SJCRH30 (cell line): ENCODE measurements at regions not wholly inside any gene's neighbourhood (a gene's known extent, or its start where the extent isn't known, plus 50 kb on each side); places are given as distances from the start of the nearest gene placed in this dataset.
"Not testable (repeated sequence)": the region's sequence is repeated elsewhere in the genome, so short reads cannot be mapped to it uniquely, and the experiment has no call there.

Experiments
- DNase-seq, 2 experiments: peaks; one replicate each; pipeline ENCODE4 v3.0.0-alpha.2; 2015 to 2020
- H3K27ac ChIP-seq: fragments of 250-450 bp; sonication (Bioruptor Pico); 2 replicates; pipeline ENCODE4 v1.5.1; 2020; ENCODE audit warnings: mild to moderate bottlenecking, moderate library complexity
- H3K27me3 ChIP-seq: fragments of 250-450 bp; sonication (Bioruptor Pico); 2 replicates; pipeline ENCODE4 v1.5.1; 2020; ENCODE audit warnings: mild to moderate bottlenecking, moderate library complexity
- H3K36me3 ChIP-seq: fragments of 250-450 bp; sonication (Bioruptor Pico); 2 replicates; pipeline ENCODE4 v1.5.1; 2020; ENCODE audit warnings: mild to moderate bottlenecking, moderate library complexity
- H3K4me1 ChIP-seq: fragments of 250-450 bp; sonication (Bioruptor Pico); 2 replicates; pipeline ENCODE4 v1.5.1; 2020; ENCODE audit warnings: mild to moderate bottlenecking, moderate library complexity
- H3K4me3 ChIP-seq: fragments of 250-450 bp; sonication (Bioruptor Pico); 2 replicates; pipeline ENCODE4 v1.5.1; 2020; ENCODE audit warnings: mild to moderate bottlenecking, moderate library complexity
- H3K9me3 ChIP-seq: fragments of 250-450 bp; sonication (Bioruptor Pico); replicated peaks from 2 replicates; pipeline ENCODE4 v1.5.1; 2020; ENCODE audit warnings: mild to moderate bottlenecking, moderate library complexity

DNA sequence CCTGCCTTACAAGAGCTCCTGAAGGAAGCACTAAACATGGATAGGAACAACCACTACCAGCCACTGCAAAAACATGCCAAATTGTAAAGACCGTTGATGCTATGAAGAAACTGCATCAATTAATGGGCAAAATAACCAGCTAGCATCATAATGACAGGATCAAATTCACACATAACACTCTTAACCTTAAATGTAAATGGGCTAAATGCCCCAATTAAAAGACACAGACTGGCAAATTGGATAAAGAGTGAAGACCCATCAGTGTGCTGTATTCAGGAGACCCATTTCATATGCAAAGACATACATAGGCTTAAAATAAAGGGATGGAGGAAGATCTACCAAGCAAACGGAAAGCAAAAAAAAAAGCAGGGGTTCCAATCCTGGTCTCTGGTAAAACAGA lies 72.7 kb downstream of the EXTL2 start:
- not testable (repeated sequence) for H3K4me1 ChIP-seq, DNase-seq, H3K4me3 ChIP-seq, H3K27me3 ChIP-seq, H3K27ac ChIP-seq, H3K36me3 ChIP-seq, H3K9me3 ChIP-seq
